ENCODE measurements at regions not wholly inside any gene's neighbourhood (a gene's known extent, or its start where the extent isn't known, plus 50 kb on each side); places are given as distances from the start of the nearest gene placed in this dataset.
"Not testable (repeated sequence)": the region's sequence is repeated elsewhere in the genome, so short reads cannot be mapped to it uniquely, and the experiment has no call there.

GRCh38 chr3:159859836-159860235 lies 128.8 kb upstream of the IL12A start:
- DNase-seq: no peak

DNA sequence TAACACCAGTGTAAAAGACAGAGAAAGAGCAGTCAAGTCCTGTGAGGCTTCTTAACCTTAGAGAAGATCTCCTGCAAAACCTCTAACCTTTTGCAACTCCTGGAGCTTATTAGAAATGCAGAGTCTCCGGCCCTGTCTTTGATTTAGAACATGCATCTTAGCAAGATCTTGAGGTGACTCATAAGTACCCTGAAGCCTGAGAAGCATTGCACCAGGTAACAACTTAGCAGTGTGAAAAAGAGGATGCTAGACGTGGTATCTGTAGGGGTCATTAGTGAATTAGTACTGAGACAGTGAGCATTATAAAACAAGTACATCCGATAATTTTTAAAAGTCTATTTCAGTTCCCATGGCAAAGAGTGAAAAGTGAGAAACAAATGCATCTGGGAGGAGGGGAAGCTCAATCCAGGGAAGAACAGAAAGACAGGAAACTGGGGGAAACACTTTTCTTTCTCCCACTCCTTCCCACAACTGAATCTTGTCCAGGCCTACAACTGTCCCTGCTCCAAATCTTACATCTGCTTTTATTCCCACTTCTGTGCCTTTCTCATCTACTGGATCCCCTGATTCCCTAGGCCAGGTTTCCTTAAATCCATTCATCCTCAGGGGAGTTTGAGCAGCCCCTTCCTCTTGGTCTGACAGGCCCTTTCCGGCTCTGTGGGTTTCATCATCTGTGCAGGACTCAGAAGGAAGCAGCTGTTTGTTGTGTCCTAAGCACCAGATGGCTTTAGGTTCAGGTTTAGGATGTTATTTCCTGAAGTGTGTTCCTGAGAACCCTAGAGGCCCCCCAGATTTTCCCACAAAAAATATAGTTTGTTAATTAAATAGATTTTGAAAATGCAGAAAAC lies 128.1 kb upstream of the IL12A start:
- DNase-seq: no peak

- DNase-seq: no peak
Measured at GRCh38 chr3:159861369-159861987, 127.2 kb upstream of the IL12A start.

- no peak for DNase-seq
Measured at GRCh38 chr3:159865041-159865579, 123.5 kb upstream of the IL12A start.

- no peak for DNase-seq
Measured at GRCh38 chr3:159866201-159866746, 122.4 kb upstream of the IL12A start.

GRCh38 chr3:159867372-159867771 lies 121.3 kb upstream of the IL12A start:
- DNase-seq: no peak

GRCh38 chr3:159870723-159871122 lies 117.9 kb upstream of the IL12A start:
- DNase-seq: no peak

GRCh38 chr3:159872374-159873109 lies 116.1 kb upstream of the IL12A start:
- no peak for DNase-seq

DNA sequence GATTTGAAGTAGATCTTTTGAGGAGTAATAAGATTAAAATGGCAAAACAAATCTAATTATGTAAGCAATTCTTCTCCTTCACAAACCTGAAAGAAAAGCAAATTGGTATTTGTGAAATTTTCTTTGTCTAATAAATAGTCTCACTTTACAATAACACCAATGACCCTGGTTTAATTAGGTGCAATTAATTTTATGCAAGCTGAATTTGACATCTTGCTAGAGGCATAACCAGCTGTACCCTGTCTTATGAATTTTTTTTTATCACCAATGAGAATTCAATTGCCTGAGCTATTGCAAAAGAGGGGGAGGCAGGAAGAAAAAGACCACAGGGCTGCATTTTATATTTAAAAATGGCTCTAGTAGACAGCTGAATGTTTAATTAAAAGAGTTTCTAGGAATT lies 113.5 kb upstream of the IL12A start:
- no peak for DNase-seq

DNA sequence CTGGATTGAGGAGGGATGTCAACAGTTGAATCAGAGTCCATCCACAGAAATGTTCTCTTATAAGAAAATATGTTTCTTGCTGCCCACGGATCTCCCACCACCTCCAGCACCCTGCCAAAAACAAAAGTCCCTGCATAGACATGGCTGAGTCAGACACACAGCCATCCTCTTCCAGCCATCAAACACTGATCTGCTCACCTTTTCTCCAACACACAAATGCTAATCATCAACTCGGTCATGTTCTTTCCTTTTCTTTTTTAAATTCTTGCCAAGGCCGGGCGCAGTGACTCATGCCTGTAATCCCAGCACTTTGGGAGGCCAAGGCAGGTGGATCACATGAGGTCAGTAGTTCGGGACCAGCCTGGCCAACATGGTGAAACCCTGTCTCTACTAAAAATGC lies 110.7 kb upstream of the IL12A start:
- DNase-seq: no peak

DNA sequence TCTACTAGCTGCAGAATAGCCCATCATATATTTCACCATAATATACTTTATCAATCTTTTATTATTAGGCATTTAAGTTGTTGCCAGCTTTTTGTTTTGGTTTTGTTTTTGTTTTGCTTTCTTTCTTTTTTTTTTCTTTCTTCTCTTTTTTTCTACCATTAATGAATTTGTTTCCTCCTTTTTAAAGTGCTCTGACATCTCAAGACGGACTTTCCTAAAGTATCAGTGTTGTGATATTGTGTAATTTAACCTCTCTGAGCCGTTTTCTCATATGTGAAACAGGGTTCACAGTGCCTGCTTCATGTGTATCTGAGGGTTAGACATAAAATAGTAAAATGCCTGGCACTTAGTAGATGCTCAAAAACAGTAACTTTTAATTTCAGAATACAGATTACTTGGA lies 109.5 kb upstream of the IL12A start:
- no peak for DNase-seq

DNA sequence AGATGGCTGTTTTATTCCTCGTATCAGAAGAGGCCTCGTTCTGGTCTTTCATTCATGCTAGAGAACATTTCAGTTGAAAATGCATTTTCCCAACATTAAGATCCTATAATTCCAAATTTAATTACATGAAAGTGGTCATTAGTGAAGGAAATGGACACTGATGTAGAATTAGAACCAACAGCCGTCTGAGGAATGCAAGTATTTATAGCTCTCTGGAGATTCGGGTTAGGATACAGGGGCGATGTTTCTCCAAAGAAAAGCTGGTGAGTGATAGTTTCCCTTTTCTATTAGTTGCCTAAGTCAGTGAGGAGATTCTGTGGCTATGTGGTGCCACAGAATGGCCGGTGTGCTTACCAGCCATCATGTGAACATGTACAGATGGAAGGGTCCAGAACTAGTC lies 109.0 kb upstream of the IL12A start:
- no peak for DNase-seq

GRCh38 chr3:159881208-159881607 lies 107.4 kb upstream of the IL12A start:
- DNase-seq: no peak

- no peak for DNase-seq
Measured at GRCh38 chr3:159881828-159882309, 106.8 kb upstream of the IL12A start.

DNA sequence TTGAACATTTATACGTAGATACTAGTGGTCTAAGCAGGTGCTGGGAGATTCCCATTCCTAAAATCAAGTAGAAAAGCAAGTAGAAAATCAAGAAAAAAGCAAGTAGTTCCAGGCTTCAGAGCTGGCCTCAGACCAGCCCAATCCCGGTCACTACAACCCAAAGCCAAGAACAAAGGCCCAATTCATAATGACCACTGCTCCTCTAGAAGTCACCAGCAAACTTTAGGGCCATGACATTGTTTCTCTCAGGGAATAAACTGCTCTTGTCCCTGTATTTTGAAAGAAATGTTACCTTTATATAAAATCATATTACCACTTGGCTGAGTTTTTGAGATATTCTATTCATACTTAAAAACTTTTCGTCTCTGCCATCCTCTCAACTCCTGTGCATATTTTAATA lies 106.3 kb upstream of the IL12A start:
- no peak for DNase-seq

- peak; percentile 71 for DNase-seq
Measured at GRCh38 chr3:159882790-159883779, 105.5 kb upstream of the IL12A start.

- no peak for DNase-seq
Measured at GRCh38 chr3:159884661-159885402, 103.8 kb upstream of the IL12A start.

- no peak for DNase-seq
Measured at GRCh38 chr3:159886050-159886449, 102.6 kb upstream of the IL12A start.

DNA sequence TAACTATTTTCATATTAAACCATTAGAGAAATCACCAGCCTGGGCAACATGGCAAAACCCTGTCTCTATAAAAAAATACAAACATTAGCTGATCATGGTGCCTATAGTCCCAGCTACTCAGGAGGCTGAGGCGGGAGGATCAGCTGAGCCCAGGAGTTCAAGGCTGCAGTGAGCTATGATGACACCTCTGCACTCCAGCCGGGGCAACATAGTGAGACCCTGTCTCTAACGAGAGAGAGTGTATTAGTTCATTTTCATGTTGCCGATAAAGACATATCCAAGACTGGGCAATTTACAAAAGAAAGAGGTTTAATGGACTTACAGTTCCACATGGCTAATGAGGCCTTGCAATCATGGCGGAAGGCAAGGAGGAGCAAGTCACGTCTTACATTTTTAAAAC lies 102.1 kb upstream of the IL12A start:
- not testable (repeated sequence) for DNase-seq

DNA sequence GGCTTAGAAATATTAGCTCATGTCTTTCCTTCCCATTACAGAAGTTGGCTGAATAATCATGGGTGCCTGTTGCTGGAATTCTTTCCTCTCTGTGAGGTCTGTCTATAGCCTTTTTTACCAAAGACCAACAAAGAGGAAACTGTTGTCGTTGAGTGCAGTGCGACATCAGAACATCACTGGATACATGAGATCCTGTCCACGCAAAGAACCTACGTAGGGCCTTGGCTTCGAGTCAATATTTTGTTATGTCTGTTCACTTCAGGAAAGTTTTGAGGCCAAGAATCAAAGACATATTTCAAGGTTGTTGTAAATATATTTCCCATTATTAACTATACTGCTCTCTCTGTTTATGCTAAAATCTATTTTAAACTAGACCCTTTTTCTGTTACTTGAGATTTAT lies 101.5 kb upstream of the IL12A start:
- DNase-seq: no peak

GRCh38 chr3:159887911-159888310 lies 100.7 kb upstream of the IL12A start:
- no peak for DNase-seq
